GM23338 (cell line): ENCODE measurements at regions not wholly inside any gene's neighbourhood (a gene's known extent, or its start where the extent isn't known, plus 50 kb on each side); places are given as distances from the start of the nearest gene placed in this dataset.

ENCODE experiments used
- ATAC-seq: fragments of 200-7000 bp; cut with Tn5 transposase; 3 replicates; pipeline ENCODE4 v1.9.1; 2020
- DNase-seq: peaks from one replicate; pipeline ENCODE4 v3.0.0-alpha.2; 2015; ENCODE audit warnings: low spot score
- H2AFZ ChIP-seq: fragments of 200-600 bp; sonication (generic); 2 replicates; pipeline ENCODE4 v1.8.0; 2016; ENCODE audit warnings: antibody characterized with exemption, mild to moderate bottlenecking, moderate library complexity
- H3F3A ChIP-seq: fragments of 200-600 bp; sonication (generic); replicated peaks from 2 replicates; pipeline ENCODE4 v1.8.0; 2017; ENCODE audit warnings: antibody characterized with exemption, mixed run types, low read depth
- H3K27ac ChIP-seq: fragments of 200-600 bp; sonication (generic); 2 replicates; pipeline ENCODE4 v1.6.1; 2016; ENCODE audit warnings: low read depth
- H3K27me3 ChIP-seq: fragments of 200-600 bp; sonication (generic); 2 replicates; pipeline ENCODE4 v1.8.0; 2016; ENCODE audit warnings: mild to moderate bottlenecking, mixed run types, moderate library complexity; ENCODE audit not compliant: insufficient read depth
- H3K36me3 ChIP-seq: fragments of 200-600 bp; sonication (generic); 2 replicates; pipeline ENCODE4 v1.8.0; 2016; ENCODE audit warnings: mild to moderate bottlenecking; ENCODE audit not compliant: insufficient read depth
- H3K4me1 ChIP-seq: fragments of 200-600 bp; sonication (generic); 2 replicates; pipeline ENCODE4 v1.8.0; 2016; ENCODE audit warnings: mild to moderate bottlenecking, moderate library complexity; ENCODE audit not compliant: insufficient read depth
- H3K4me2 ChIP-seq: fragments of 200-600 bp; sonication (generic); 2 replicates; pipeline ENCODE4 v1.7.1; 2017; ENCODE audit warnings: mixed run types
- H3K4me3 ChIP-seq: fragments of 200-600 bp; sonication (generic); 2 replicates; pipeline ENCODE4 v1.6.1; 2016; ENCODE audit warnings: mixed run types
- H3K79me2 ChIP-seq: fragments of 200-600 bp; sonication (generic); replicated peaks from 2 replicates; pipeline ENCODE4 v1.8.0; 2017; ENCODE audit warnings: mild to moderate bottlenecking; ENCODE audit not compliant: insufficient read depth
- H3K9me2 ChIP-seq: fragments of 200-600 bp; sonication (generic); 2 replicates; pipeline ENCODE4 v1.8.0; 2017; ENCODE audit not compliant: insufficient read depth
- H4K20me1 ChIP-seq: fragments of 200-600 bp; sonication (generic); replicated peaks from 2 replicates; pipeline ENCODE4 v1.8.0; 2017; ENCODE audit warnings: mild to moderate bottlenecking; ENCODE audit not compliant: insufficient read depth
- H3K27ac Mint-ChIP-seq: 2 replicates; pipeline ENCODE4 v1.8.0; 2020; ENCODE audit warnings: inconsistent platforms, mild to moderate bottlenecking, moderate library complexity, mixed read lengths
- H3K27me3 Mint-ChIP-seq: 3 replicates; pipeline ENCODE4 v1.8.0; 2022; ENCODE audit warnings: low read depth, mild to moderate bottlenecking, moderate library complexity, mixed read lengths, inconsistent platforms; ENCODE audit not compliant: insufficient read depth, poor library complexity
- H3K36me3 Mint-ChIP-seq: 3 replicates; pipeline ENCODE4 v1.8.0; 2021; ENCODE audit warnings: low read depth, mild to moderate bottlenecking, inconsistent platforms, moderate library complexity, mixed read lengths
- H3K4me1 Mint-ChIP-seq: 3 replicates; pipeline ENCODE4 v1.8.0; 2020; ENCODE audit warnings: mild to moderate bottlenecking, inconsistent platforms, mixed read lengths
- H3K4me3 Mint-ChIP-seq: 3 replicates; pipeline ENCODE4 v1.8.0; 2021; ENCODE audit warnings: moderate library complexity, mild to moderate bottlenecking, inconsistent platforms, mixed read lengths
- H3K9me3 Mint-ChIP-seq: 3 replicates; pipeline ENCODE4 v1.8.0; 2020; ENCODE audit warnings: moderate library complexity, mild to moderate bottlenecking, inconsistent platforms, mixed read lengths
- CTCF ChIP-seq, 2 experiments: fragments of 200-600 bp in 1 of 2; sonication (generic) in 1 of 2; conservative IDR thresholded peaks; 2 replicates each; pipeline versions ENCODE4 v1.5.1 to v1.6.1; 2016 to 2017; ENCODE audit warnings: antibody characterized with exemption in 2 of 2, low read depth in 2 of 2, mild to moderate bottlenecking in 2 of 2, moderate library complexity in 1 of 2
- EZH2 ChIP-seq: fragments of 200-600 bp; sonication (generic); IDR thresholded peaks from one replicate; pipeline ENCODE4 v1.8.0; 2017; ENCODE audit warnings: antibody characterized with exemption, mild to moderate bottlenecking, low read depth; ENCODE audit not compliant: unreplicated experiment
- POLR2AphosphoS5 ChIP-seq: IDR thresholded peaks from 2 replicates; pipeline ENCODE4 v1.6.1; 2016; ENCODE audit warnings: antibody characterized with exemption, low read depth
- REST ChIP-seq: IDR thresholded peaks from one replicate; pipeline ENCODE4 v1.6.1; 2018; ENCODE audit warnings: antibody characterized with exemption; ENCODE audit not compliant: unreplicated experiment
- STAT1 ChIP-seq: IDR thresholded peaks from one replicate; pipeline ENCODE4 v1.6.1; 2016; ENCODE audit warnings: antibody characterized with exemption; ENCODE audit not compliant: unreplicated experiment
- ZNF114 ChIP-seq: fragments of 250-450 bp; sonication (Bioruptor Pico); IDR thresholded peaks from 2 replicates; pipeline ENCODE4 v1.5.0; 2020; ENCODE audit warnings: mild to moderate bottlenecking, moderate library complexity

- H3K4me1 ChIP-seq: 0 out of 2 replicates have a peak, but pooled peaks cover 3% of the 10 kb centered on the region
- no peaks in the 10 kb centered on the region for H3K9me3 Mint-ChIP-seq
- no peak overlapping the region for H3K27ac ChIP-seq
- TF ChIP-seq ZNF114 (CRISPR knock-in tag): no peak
- no peak for TF ChIP-seq EZH2
- TF ChIP-seq STAT1: no peak
- TF ChIP-seq CTCF (conservative IDR thresholded peaks at IDR 0.05; ENCODE audit: low read depth in 2 of 2): no peak
- TF ChIP-seq REST: no peak
- H2AFZ ChIP-seq: no peak overlapping the region
- DNase-seq (no peak), ATAC-seq (no peak)
- no peaks in the 10 kb centered on the region for H3K36me3 ChIP-seq
- no peaks in the 10 kb centered on the region for H4K20me1 ChIP-seq
- no peaks in the 10 kb centered on the region for H3K36me3 Mint-ChIP-seq
- H3K4me1 Mint-ChIP-seq: peaks cover 6% of the 10 kb centered on the region; the same call in 2 of the 3 replicates
- H3K4me2 ChIP-seq: no peak overlapping the region
- no peaks in the 10 kb centered on the region for H3K27me3 Mint-ChIP-seq
- no peak overlapping the region for H3K4me3 ChIP-seq
- no peaks in the 10 kb centered on the region for H3K9me2 ChIP-seq
- H3K27ac Mint-ChIP-seq: no peak overlapping the region
- no peaks in the 10 kb centered on the region for H3F3A ChIP-seq
- no peaks in the 10 kb centered on the region for H3K27me3 ChIP-seq
- no peak overlapping the region for H3K4me3 Mint-ChIP-seq
- H3K79me2 ChIP-seq: no peaks in the 10 kb centered on the region
Observed at GRCh38 chr2:164439235-164439634, 182.0 kb downstream of the GRB14 start.

- DNase-seq (no peak), ATAC-seq (no peak)
- H3K27me3 ChIP-seq: no peaks in the 10 kb centered on the region
- Mint-ChIP-seq H3K36me3 (no peaks in the 10 kb centered on the region), H3K27ac (peak overlapping the region; percentile 41), H3K4me1 (peaks cover 6% of the 10 kb centered on the region; the same call in 2 of the 3 replicates), H3K9me3 (no peaks in the 10 kb centered on the region), H3K4me3 (no peak overlapping the region), H3K27me3 (no peaks in the 10 kb centered on the region)
- H3F3A ChIP-seq: no peaks in the 10 kb centered on the region
- TF ChIP-seq POLR2AphosphoS5 (no peak), CTCF (conservative IDR thresholded peaks at IDR 0.05; ENCODE audit: low read depth in 2 of 2) (peak in 1 of 2 experiments; percentile 26; a peak in 2 of 4 replicates)
- H3K9me2 ChIP-seq: no peaks in the 10 kb centered on the region
- H3K4me2 ChIP-seq: no peak overlapping the region
- H3K36me3 ChIP-seq: no peaks in the 10 kb centered on the region
- no peaks in the 10 kb centered on the region for H4K20me1 ChIP-seq
- H3K27ac ChIP-seq: no peak overlapping the region
- no peaks in the 10 kb centered on the region for H3K79me2 ChIP-seq
- H2AFZ ChIP-seq: peak overlapping the region; percentile 54; the same call in 1 of the 2 replicates
- H3K4me1 ChIP-seq: 0 out of 2 replicates have a peak, but pooled peaks cover 3% of the 10 kb centered on the region
- H3K4me3 ChIP-seq: no peak overlapping the region
Observed at GRCh38 chr2:164438490-164439205, 182.6 kb downstream of the GRB14 start.
